Activated naive CD4-positive, alpha-beta T cell (primary cell): ENCODE measurements at regions not wholly inside any gene's neighbourhood (a gene's known extent, or its start where the extent isn't known, plus 50 kb on each side); places are given as distances from the start of the nearest gene placed in this dataset.
"Not testable (repeated sequence)": the region's sequence is repeated elsewhere in the genome, so short reads cannot be mapped to it uniquely, and the experiment has no call there.

Experiments used
- DNase-seq, 4 experiments: peaks; one replicate each; lab custom pipeline; 2025; lab: John Stamatoyannopoulos, UW

DNA sequence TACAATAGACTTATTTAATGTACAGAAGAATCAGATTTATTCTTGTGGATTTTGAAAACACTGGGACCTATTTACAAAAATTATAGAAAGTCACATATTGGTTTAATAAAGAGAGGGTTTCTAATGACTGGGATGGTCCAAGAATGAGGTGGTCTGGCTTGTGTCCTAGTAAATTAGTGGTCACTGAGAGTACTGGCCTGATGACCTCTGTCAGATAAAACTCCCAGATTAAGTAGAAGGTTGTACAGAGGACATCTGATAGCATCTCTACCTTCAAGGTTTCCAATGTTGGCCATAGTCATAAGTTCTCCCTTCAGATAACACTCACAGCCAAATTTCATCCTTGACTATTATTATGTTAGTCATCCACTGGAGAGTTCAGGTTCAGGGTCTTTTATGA is 692.9 kb downstream of the MTRR start:
- no peak for DNase-seq

DNA sequence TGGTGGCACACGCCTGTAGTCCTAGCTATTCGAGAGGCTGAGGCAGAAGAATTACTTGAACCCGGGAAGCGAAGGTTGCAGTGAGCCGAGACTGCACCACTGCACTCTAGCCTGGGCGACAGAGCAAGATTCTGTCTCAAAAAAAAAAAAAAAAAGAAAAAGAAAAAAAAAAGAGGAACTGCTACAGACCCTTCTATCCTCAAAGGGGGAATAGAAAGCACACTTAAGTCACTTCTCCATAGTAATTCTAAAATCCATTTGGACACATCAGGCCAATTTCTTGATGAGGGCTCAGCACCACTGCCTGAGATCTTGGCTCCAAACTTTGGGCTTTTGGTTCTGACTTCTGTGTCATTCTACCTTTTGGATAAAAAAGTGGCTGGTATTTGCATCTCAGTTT is 694.6 kb downstream of the MTRR start:
- DNase-seq = not testable (repeated sequence)

DNA sequence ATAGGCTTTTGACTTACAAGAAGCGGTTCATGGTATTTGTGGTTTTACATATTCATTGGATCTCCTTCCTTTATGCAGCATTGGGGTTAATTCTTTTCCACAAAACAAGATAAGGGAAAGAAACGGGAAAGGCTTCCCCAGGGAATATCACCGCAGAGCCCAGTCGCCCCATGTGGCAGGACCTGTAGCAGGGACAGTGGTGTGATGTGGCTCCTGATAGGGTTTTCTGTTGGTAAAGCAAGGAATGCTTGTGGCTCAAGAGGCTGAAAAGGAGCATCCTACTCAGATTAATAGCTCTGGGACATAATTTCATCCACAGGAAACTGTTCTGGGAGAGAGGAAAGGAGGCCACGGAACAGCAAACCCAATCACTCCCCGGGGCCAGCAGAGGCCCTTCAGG is 699.9 kb downstream of the MTRR start:
- no peak for DNase-seq

DNA sequence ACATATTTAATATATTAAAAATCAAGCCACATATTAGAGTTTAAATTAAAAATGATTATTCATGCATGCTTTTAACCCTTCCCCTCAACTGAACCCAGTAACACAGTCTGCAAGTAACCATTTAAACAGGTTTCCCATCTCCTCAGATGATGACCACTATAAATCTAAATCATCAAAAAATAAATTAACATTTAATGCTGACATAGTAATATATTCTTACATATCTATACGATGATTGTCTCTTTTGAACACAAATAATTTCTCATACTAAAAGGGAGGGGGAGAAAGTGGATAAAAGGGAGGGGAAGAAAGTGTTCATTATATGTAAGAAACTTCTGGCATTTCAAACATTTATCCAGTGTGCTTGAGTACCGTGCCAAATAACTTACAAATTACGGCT is 701.6 kb downstream of the MTRR start:
- DNase-seq = no peak

DNA sequence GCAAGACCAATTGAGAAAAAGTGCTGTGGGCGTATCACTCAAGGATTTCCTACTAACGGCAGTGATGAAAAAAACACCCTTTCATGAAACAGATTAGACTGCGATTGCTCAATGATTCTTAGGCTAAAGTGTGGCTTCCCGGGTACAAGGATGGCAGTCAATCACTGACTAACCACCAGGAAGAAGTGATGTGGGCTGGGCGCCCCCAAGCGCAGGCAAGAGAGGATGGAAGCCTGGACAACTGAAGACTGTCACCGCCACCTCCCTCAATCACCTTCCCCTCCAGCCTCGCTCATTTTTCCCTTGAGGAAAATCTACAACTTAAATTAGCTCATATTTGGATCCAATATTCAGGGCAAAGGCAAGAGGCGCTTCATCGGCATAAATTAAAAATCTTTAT is 707.2 kb downstream of the MTRR start:
- no peak for DNase-seq

DNA sequence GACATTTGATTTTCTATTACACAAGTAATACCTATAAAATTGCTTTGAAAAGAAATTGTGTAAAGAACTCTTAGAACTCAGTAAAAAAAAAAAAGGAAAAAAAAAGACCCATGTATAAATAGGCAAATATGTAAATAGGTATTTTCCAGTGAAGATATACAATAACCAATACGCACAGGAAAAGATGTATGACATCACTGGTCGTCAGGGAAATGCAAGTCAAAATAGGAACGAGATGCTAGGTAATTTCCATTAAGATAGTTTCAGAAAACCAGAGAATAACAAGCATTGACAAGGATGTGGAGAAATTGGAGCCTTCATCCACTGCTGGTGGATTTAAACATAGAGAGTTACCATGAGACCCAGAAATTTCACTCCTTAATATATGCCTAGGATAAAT is 708.8 kb downstream of the MTRR start:
- no peak for DNase-seq

DNA sequence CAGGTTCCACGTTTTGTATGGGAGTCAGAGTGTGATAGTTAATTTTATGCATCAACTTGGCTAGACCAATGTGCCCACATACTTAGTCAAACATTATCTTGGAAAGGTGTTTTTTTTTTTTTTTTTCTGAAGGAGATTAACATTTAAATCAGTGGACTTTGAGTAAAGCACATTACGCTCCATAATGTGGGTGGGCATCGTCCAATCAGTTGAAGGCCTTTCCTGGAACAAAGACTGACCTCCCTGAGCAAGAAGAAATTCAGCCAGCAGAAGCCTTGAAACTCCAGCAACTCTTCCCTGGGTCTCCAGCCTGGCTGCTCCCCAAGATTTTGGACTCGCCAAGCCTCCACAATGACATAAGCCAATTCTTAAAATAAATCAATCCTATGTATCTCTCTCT is 711.4 kb downstream of the MTRR start:
- no peak for DNase-seq

DNA sequence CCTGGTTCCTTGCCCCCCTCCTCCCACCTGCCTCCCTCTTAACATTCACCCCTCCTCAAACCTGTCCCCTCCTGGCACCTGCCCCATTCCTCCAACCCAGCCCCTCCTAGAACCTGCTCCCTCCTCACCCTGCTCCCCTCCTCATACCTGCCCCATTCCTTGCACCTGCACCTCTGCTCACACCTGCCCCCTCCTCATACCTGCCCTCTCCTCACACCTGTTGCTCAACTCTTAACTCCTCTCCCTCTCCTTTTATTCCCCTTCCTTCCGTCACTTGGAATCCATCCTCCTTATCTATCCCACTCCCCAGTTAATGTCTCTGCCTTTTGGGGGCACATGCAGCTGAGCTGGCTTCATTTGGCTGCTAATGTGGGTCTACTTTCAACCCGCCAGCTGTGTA is 712.1 kb downstream of the MTRR start:
- DNase-seq = no peak

DNA sequence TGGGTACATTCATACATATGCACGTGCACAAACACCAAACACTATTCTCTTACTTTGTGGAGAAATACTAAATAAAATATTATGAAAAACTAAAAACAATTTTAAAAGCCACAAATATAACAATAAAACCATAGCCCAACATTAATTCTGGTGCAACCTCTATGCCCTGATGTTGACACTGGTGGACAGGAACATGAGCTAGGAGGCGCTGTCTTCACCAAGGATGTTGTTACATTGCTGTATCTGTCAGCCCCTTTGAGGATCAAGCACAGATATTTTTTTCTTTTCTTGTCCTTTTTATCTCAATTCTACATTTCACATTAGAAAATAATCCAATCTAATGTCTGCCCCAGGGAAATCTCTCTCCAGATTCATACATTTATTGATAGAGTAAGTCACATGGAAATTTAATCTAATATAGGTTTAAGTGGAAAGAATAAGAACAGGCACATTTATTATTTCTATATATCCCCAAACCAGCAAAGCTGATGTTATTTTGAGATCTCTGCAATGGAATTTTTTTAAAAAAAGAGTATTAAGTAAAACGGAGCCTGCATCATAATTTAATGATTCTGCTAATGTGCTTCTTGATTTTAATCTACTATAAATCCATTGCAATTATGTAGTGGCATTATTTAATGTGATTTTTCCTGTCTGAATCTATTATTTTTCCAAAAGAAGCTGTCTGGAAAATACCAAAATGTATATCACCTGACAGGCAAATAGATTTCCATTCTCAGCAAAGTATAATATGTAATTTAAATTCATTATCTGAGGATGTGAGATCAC is 716.5 kb downstream of the MTRR start:
- DNase-seq = no peak

DNA sequence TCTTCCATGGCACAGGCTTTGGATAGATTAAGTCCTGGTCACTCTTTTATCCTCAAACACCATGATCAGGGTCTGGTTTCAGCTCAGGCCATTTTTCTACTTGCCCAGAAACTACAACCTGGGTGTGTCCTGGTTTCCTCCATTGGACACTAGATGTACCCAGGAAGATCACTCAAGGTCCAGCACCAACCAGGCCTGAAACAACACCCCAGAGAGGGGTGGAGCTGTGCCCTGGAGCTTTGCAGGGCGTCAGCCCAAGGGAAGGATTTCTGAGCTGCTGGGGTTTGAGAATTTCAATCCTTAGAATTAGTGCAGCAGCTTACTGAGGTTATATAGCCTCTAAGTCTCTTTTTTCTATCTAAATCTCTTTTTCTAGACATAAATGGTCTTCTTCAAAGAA is 722.0 kb downstream of the MTRR start:
- no peak for DNase-seq

DNA sequence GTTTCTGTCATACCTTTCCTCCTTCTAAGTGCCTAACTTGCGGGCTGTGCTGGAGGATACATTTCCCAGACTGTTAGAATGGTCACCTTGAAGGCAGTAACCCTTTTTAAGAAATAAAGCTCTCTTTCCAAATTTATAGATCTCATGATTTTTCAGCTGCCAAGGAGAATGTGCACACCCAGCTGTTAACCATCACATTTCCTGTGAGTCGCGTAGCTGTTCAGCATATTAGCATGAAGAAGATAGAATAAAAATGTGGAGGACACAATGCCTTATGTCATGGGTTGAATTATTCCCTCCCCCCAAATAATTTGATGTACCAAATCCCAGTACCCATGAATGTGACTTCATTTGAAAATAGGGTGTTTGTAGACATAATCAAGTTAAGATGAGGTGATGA is 729.4 kb downstream of the MTRR start:
- DNase-seq = no peak

DNA sequence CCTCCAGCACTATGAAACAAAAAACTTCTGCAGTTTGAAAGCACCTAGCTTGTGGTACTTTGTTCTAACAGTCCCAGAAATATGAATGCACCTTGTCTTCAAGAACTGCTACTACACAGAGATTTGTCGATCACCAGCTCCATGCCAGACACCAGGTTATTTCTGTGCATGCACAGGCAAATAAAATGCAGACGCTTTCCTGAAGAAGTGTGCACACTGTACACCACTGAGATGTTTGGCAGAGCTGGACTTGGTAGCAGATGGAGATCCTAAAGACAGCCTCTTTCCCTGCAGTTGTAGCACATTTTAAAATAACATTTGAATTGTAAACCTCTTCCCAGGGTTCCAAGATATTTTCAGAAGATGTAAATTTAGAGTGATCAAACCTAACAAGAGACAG is 730.0 kb downstream of the MTRR start:
- DNase-seq = no peak

DNA sequence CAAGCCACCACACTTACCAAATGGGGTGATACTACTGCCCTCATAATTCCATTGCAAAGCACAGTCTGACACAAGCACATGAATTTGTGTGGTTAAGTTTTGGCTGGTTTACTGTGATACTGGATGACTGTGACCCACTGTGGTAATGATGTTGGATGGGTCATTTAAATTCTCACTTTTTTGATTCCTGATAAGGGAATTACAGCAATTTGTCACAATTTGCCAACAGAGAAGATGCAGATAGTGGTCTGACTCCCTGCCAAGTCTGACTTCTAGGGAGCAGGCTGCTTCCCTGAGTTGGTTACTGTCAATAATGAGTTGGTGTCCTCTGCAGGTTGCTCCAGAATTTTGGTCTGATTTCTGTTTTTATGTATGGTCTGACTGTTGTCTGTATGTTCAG is 731.9 kb downstream of the MTRR start:
- DNase-seq = no peak

DNA sequence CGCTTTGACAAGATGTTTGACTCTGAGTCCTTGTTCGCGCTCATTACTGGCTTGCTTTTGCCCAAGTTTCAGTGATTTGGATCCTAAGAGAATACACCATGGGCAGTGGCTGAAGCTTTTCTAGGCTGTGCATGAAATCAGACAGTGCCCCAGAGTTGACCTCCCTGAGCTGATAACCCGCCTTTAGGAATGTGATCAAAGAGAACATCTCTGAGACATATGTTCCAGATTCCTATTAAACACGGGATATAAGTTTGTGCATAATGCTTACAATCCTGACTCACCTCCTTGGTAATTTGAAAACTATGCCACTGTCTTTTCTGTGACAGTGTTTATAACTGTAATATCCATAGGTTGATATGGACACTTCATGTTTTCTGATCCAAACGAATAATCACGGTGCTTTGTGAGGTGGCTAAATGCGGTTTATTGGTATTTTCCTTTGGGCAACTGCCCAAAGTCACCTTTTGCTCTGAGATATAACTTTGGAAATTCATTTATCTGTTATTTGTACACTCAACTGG is 732.9 kb downstream of the MTRR start:
- no peak for DNase-seq

DNA sequence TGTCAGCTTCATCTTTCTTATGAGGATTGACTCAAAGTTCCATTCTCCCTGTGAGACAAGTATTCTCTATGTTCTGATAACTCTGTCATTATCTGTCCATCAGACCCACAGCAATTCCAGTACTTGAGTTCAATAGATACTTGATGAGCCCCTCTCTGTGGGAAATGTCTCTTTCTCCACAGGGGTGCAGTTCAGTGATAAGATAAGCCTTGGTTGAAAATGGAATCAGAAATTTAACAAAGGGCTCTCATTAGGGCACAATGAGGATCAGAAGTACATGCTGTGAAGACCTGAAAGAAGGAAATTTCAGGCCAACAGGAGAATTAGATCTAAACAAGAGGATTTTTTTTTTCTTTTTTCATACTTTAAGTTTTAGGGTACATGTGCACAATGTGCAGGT is 737.3 kb downstream of the MTRR start:
- no peak for DNase-seq

DNA sequence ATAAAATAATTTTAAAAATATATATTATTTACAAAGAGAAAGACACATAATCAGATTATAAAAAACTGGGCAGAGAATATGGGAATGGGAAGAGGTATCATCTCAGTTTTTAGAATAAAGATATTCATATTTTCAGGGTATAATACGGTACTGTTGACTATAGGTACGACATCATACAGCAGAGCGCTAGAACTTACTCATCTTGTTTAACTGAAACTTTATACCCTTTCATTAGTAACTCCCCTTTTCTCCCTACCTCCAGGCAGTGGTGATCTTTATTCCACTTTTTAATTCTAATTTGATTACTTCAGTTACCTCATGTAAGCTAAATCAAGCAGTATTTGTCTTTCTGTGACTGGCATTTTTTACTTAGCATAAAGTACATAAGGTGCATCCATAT is 742.1 kb downstream of the MTRR start:
- DNase-seq = no peak

DNA sequence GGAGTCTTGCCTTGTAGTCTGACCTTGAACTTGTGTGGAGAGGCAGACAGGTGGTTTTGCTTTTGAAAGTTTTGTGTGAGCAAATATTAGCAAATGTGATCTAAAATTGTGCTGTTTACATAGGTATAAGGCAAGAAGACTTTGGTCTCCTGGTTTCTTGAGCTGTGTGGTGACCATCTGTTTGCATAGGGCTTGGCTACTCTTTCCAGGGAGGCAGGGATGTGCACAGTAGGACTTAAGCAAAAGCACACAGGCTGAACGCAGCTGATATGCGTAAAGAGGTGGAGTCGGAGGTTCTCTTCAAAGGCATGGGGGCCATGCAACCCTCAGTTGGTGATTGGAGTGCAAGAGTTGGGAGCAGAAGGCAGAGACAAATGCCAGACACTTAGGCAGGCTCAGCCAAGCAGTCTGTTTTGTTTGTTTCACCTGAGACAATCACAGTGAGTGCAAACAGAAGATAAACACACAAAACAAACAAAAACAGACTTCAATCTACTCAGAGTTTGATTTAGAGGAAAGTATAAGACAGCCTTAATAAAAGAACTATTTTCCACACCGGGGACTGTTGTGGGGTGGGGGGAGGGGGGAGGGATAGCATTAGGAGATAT is 744.2 kb downstream of the MTRR start:
- DNase-seq = no peak

DNA sequence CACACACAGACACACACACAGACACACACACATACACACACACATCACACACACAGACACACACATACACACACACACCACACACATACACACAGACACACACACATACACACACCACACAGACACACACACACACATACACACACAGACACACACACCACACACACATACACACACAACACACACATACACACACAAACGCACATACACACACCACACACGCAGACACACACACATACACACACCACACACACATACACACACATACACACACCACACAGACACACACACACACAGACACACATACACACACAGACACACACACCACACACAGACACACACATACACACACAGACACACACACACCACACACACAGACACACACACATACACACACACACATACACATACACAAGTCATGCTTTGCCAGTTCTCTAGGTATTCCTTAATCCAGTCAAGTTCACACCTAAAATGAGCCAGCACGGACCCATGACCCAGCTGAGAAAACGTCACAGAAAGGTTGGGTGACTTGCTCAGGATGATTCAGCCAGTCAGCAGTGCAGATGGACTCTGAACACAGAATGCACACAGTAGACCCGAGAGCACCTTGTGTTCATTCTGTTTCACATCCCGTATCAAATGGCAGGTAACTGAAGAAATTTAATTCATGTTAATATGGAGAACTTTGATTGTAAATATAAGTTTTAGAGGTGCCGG is 746.4 kb downstream of the MTRR start:
- no peak for DNase-seq

DNA sequence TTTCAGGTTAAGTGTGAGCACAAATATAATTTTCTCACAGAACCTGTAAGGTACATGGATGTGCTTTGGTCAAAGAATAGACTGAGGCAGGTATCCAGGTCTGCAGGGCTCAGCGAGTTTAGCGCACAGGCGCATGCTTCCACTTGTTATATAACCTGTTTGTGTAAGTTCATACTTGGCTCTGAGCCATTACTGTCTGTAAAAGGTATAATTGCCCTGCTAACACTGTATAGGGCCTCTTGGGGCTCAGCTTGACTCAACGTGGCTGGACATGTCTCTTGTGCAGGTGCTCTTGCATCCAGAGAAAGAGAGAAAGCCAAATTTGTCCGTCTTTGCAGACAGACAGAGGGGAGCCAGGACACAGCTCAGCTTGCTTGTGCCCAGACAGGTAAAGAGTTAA is 759.6 kb downstream of the MTRR start:
- DNase-seq = no peak

DNA sequence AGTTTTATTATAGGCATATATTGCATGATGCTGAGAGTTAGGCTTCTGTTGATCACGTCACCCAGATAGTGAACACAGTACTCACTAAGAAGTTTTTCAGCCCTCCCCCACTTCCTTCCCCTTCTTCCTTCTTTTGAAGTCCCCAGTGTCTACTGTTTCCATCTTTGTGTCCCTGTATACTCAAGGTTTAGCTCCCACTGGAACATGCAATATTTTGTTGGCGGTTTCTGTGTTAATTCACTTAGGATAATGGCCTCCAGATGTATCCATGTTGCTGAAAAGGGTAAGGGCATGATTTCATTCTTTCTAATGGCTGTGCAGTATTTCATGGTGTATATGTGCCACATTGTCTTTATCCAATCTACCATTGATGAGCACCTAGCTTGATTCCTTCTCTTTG is 764.3 kb downstream of the MTRR start:
- no peak for DNase-seq

DNA sequence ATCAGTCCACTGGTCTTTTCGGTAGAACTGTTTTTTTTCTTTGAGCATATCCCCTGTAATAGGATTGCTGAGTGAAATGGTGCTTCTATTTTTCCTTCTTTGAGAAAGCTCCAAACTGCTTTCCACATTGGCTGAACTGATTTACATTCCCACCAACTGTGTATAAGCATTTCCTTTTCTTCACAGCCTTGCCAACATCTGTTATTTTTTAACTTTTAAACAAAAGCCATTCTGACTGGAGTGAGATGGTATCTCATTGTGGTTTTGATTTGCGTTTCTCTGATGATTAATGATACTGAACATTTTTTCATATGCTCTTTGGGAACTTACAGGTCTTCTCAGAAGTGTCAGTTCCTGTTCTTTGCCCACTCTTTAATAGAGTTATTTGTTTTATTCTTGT is 764.7 kb downstream of the MTRR start:
- no peak for DNase-seq

DNA sequence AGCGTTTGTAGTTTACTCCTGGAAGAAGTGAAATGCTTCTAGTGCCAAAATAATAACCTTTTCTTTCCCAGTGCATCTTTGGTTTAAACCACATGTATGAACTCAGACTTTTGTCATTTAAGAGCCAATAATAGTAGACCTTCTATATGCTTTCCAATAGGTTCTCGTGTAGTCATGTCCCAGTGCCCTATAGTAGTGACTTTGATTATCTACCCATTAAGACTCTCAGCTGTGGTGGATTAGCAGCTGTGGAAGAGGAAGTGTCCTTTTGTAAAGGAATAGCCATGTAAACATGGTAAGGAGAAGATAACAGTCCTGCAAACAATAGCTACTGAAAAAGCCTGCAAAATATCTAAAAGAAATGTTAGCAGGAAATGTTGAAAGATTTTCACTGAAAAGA is 765.3 kb downstream of the MTRR start:
- no peak for DNase-seq

DNA sequence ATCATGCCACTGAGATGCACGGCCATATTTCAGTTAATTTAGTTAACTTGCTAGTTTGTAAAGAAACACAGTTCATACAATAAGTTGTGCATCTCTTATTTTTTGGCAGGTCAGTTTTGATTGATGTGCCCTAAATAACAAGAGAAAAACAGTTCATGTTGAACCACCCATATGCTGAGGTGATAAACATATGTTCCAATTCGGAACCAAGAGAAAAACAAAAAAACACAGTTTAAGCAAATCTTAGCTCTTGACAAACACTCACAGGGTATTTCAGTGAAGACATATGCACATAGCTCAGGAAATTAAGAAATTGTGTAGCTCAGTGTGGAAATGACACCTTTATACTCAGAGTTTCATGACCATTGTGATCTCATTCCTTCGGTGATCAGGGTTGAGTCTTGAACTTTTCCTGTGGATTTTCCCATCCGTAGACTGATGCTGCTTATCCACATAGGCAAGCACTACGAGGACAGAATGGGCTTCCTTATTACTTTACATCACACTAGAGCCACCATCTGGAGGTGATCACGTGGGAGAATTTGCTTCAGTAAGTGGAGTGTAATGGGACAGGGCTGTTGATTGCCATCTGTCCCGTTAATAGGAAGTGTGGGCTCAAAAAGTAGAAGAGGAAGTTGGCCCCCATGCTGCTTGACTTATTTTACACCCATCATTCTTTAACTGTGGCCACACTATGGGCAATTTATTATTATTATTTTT is 773.0 kb downstream of the MTRR start:
- no peak for DNase-seq
